Brain microvascular endothelial cell (primary cell): ENCODE measurements at regions not wholly inside any gene's neighbourhood (a gene's known extent, or its start where the extent isn't known, plus 50 kb on each side); places are given as distances from the start of the nearest gene placed in this dataset.

Experiments
- DNase-seq: peaks from one replicate; pipeline ENCODE4 v3.0.0-alpha.2; 2020
- H3K27ac ChIP-seq: fragments of 250-450 bp; sonication (Bioruptor Pico); 2 replicates; pipeline ENCODE4 v1.5.1; 2020; ENCODE audit warnings: mild to moderate bottlenecking, moderate library complexity
- H3K27me3 ChIP-seq: fragments of 250-450 bp; sonication (Bioruptor Pico); replicated peaks from 2 replicates; pipeline ENCODE4 v1.5.1; 2020; ENCODE audit warnings: mild to moderate bottlenecking
- H3K36me3 ChIP-seq: fragments of 250-450 bp; sonication (Bioruptor Pico); replicated peaks from 2 replicates; pipeline ENCODE4 v1.5.1; 2020; ENCODE audit warnings: mild to moderate bottlenecking
- H3K4me3 ChIP-seq: 2 replicates; pipeline ENCODE4 v1.5.1; 2011; ENCODE audit warnings: low read depth, mild to moderate bottlenecking, control low read depth, low read length, moderate library complexity
- CTCF ChIP-seq: IDR thresholded peaks from 2 replicates; pipeline ENCODE4 v1.5.1; 2011; ENCODE audit warnings: low read depth, mild to moderate bottlenecking, moderate library complexity, low read length, control low read depth, inconsistent platforms; ENCODE audit errors: missing control alignments
- in situ Hi-C: cut with HindIII; loops from 2 replicates; pipeline ENCODE4 v1.10.0; 2017; ENCODE audit warnings: low sequenced_read_pairs, low pct_ligation_motif_present

- in situ Hi-C loops: no loop called here
- no peak overlapping the region for H3K4me3 ChIP-seq
- no peaks in the 10 kb centered on the region for H3K27me3 ChIP-seq
- H3K36me3 ChIP-seq: no peaks in the 10 kb centered on the region
- DNase-seq: no peak
- TF ChIP-seq CTCF: no peak
- H3K27ac ChIP-seq: no peak overlapping the region
Observed at GRCh38 chr3:87422333-87422732, 145.9 kb upstream of the POU1F1 start.

GRCh38 chr3:87420171-87420570, 143.8 kb upstream of the POU1F1 start:
- in situ Hi-C loops: no loop called here
- Histone ChIP-seq H3K4me3 (no peak overlapping the region), H3K27ac (no peak overlapping the region), H3K36me3 (no peaks in the 10 kb centered on the region), H3K27me3 (no peaks in the 10 kb centered on the region)
- TF ChIP-seq CTCF: no peak
- no peak for DNase-seq

- Histone ChIP-seq H3K27me3 (no peaks in the 10 kb centered on the region), H3K36me3 (no peaks in the 10 kb centered on the region), H3K4me3 (no peak overlapping the region), H3K27ac (peak overlapping the region; percentile 32)
- DNase-seq: no peak
- no peak for TF ChIP-seq CTCF
- in situ Hi-C loops: no loop called here
Observed at GRCh38 chr3:87414271-87414670, 137.9 kb upstream of the POU1F1 start.

- DNase-seq: no peak
- no peak for TF ChIP-seq CTCF
- in situ Hi-C loops: no loop called here
Observed at GRCh38 chr3:87413814-87414213, 137.4 kb upstream of the POU1F1 start.

GRCh38 chr3:87410110-87410509, 133.7 kb upstream of the POU1F1 start:
- DNase-seq: peak; percentile 83
- in situ Hi-C loops: no loop called here

More at GRCh38 chr3:87413814-87414213, 137.4 kb upstream of the POU1F1 start:
- Histone ChIP-seq H3K36me3 (no peaks in the 10 kb centered on the region), H3K4me3 (no peak overlapping the region), H3K27me3 (no peaks in the 10 kb centered on the region), H3K27ac (peak overlapping the region; percentile 32)

More at GRCh38 chr3:87410110-87410509, 133.7 kb upstream of the POU1F1 start:
- Histone ChIP-seq H3K36me3 (no peaks in the 10 kb centered on the region), H3K4me3 (no peak overlapping the region), H3K27me3 (no peaks in the 10 kb centered on the region), H3K27ac (no peak overlapping the region)
- TF ChIP-seq CTCF: no peak
